ENCODE measurements at regions not wholly inside any gene's neighbourhood (a gene's known extent, or its start where the extent isn't known, plus 50 kb on each side); places are given as distances from the start of the nearest gene placed in this dataset.

GRCh38 chr20:43294031-43294430 lies 104.3 kb upstream of the PTPRT start:
- Histone ChIP-seq H3K79me2 (replicated peaks; ENCODE audit: insufficient read depth, low read length) (no peaks in the 10 kb centered on the region), H3K27ac (ENCODE audit: low read length) (no peak overlapping the region), H4K20me1 (ENCODE audit: insufficient read depth) (no peaks in the 10 kb centered on the region), H3K9ac (ENCODE audit: low read length) (no peak overlapping the region), H3K9me3 (ENCODE audit: low read length) (no peaks in the 10 kb centered on the region), H3K4me3 (ENCODE audit: low read length) (no peak overlapping the region), H2AFZ (ENCODE audit: low read depth, low read length) (no peak overlapping the region), H3K9me2 (ENCODE audit: insufficient read depth, low read length) (no peaks in the 10 kb centered on the region), H3K36me3 (ENCODE audit: insufficient read depth, low read length) (no peaks in the 10 kb centered on the region), H3K27me3 (ENCODE audit: insufficient read depth, low read depth, low read length) (no peaks in the 10 kb centered on the region), H3F3A (ENCODE audit: insufficient read depth, low read length, poor library complexity, severe bottlenecking) (no peaks in the 10 kb centered on the region), H3K4me2 (ENCODE audit: low read length) (no peak overlapping the region)
- TF ChIP-seq TAF1 (IDR thresholded peaks at IDR 0.05; ENCODE audit: low read depth) (no peak), POLR2AphosphoS5 (IDR thresholded peaks at IDR 0.05) (no peak), CTCF (IDR thresholded peaks at IDR 0.05; ENCODE audit: poor library complexity, severe bottlenecking) (no peak), SMC3 (conservative IDR thresholded peaks at IDR 0.05; ENCODE audit: poor library complexity) (no peak), REST (IDR thresholded peaks at IDR 0.05; ENCODE audit: borderline replicate concordance) (no peak), EZH2 (IDR thresholded peaks at IDR 0.05; ENCODE audit: borderline replicate concordance, insufficient read depth, low read length, poor library complexity, severe bottlenecking) (no peak), EP300 (conservative IDR thresholded peaks at IDR 0.05; ENCODE audit: poor library complexity, severe bottlenecking) (no peak), MXI1 (conservative IDR thresholded peaks at IDR 0.05; ENCODE audit: poor library complexity, severe bottlenecking) (no peak)

- H3K4me3 ChIP-seq (ENCODE audit: low read length), result no peak overlapping the region
- no peak for TF ChIP-seq SMC3 (conservative IDR thresholded peaks at IDR 0.05; ENCODE audit: poor library complexity)
- no peak for TF ChIP-seq EZH2 (IDR thresholded peaks at IDR 0.05; ENCODE audit: borderline replicate concordance, insufficient read depth, low read length, poor library complexity, severe bottlenecking)
- TF ChIP-seq TAF1 (IDR thresholded peaks at IDR 0.05; ENCODE audit: low read depth), result no peak
- TF ChIP-seq MXI1 (conservative IDR thresholded peaks at IDR 0.05; ENCODE audit: poor library complexity, severe bottlenecking), result no peak
- no peak for TF ChIP-seq EP300 (conservative IDR thresholded peaks at IDR 0.05; ENCODE audit: poor library complexity, severe bottlenecking)
- TF ChIP-seq RAD21 (conservative IDR thresholded peaks at IDR 0.05), result no peak
- no peak for TF ChIP-seq POLR2AphosphoS5 (IDR thresholded peaks at IDR 0.05)
- TF ChIP-seq CTCF (IDR thresholded peaks at IDR 0.05; ENCODE audit: poor library complexity, severe bottlenecking), result no peak
- no peak for TF ChIP-seq REST (IDR thresholded peaks at IDR 0.05; ENCODE audit: borderline replicate concordance)
- no peaks in the 10 kb centered on the region for H3K9me2 ChIP-seq (ENCODE audit: insufficient read depth, low read length)
- no peaks in the 10 kb centered on the region for H3K79me2 ChIP-seq (replicated peaks; ENCODE audit: insufficient read depth, low read length)
- no peaks in the 10 kb centered on the region for H3K27me3 ChIP-seq (ENCODE audit: insufficient read depth, low read depth, low read length)
- H2AFZ ChIP-seq (ENCODE audit: low read depth, low read length), result no peak overlapping the region
- H3K9me3 ChIP-seq (ENCODE audit: low read length), result no peaks in the 10 kb centered on the region
- no peaks in the 10 kb centered on the region for H3K36me3 ChIP-seq (ENCODE audit: insufficient read depth, low read length)
- no peak overlapping the region for H3K27ac ChIP-seq (ENCODE audit: low read length)
- H3K4me2 ChIP-seq (ENCODE audit: low read length), result no peak overlapping the region
- no peaks in the 10 kb centered on the region for H3F3A ChIP-seq (ENCODE audit: insufficient read depth, low read length, poor library complexity, severe bottlenecking)
- H3K9ac ChIP-seq (ENCODE audit: low read length), result no peak overlapping the region
- H4K20me1 ChIP-seq (ENCODE audit: insufficient read depth), result no peaks in the 10 kb centered on the region
Observed at GRCh38 chr20:43293068-43293786, 103.5 kb upstream of the PTPRT start.

All from neural cell (in vitro differentiated cells).